Smooth muscle cell (in vitro differentiated cells): ENCODE measurements at regions not wholly inside any gene's neighbourhood (a gene's known extent, or its start where the extent isn't known, plus 50 kb on each side); places are given as distances from the start of the nearest gene placed in this dataset.

ENCODE experiments used
- DNase-seq: peaks from one replicate; lab custom pipeline; 2025; ENCODE audit not compliant: unreplicated experiment; lab: John Stamatoyannopoulos, UW
- H2AFZ ChIP-seq: fragments of 200-600 bp; sonication (generic); 2 replicates; pipeline ENCODE4 v1.6.0; 2016; ENCODE audit warnings: antibody characterized with exemption, low read depth, mild to moderate bottlenecking
- H3F3A ChIP-seq: fragments of 200-600 bp; sonication (generic); 2 replicates; pipeline ENCODE4 v1.6.0; 2017; ENCODE audit warnings: antibody characterized with exemption, low read depth
- H3K27ac ChIP-seq: fragments of 200-600 bp; sonication (generic); 2 replicates; pipeline ENCODE4 v1.5.1; 2016; ENCODE audit warnings: low read depth, mild to moderate bottlenecking
- H3K27me3 ChIP-seq: fragments of 200-600 bp; sonication (generic); 2 replicates; pipeline ENCODE4 v1.6.1; 2016; ENCODE audit warnings: low read depth, mild to moderate bottlenecking
- H3K36me3 ChIP-seq: fragments of 200-600 bp; sonication (generic); 2 replicates; pipeline ENCODE4 v1.5.1; 2016; ENCODE audit warnings: low read depth
- H3K4me1 ChIP-seq: fragments of 200-600 bp; sonication (generic); 2 replicates; pipeline ENCODE4 v1.5.1; 2016; ENCODE audit warnings: low read depth
- H3K4me2 ChIP-seq: fragments of 200-600 bp; sonication (generic); 2 replicates; pipeline ENCODE4 v1.6.0; 2016; ENCODE audit warnings: mild to moderate bottlenecking
- H3K4me3 ChIP-seq: fragments of 200-600 bp; sonication (generic); 2 replicates; pipeline ENCODE4 v1.5.1; 2016; ENCODE audit warnings: mild to moderate bottlenecking
- H3K79me2 ChIP-seq: fragments of 200-600 bp; sonication (generic); 2 replicates; pipeline ENCODE4 v1.6.0; 2016; ENCODE audit warnings: low read depth, mild to moderate bottlenecking
- H3K9ac ChIP-seq: fragments of 200-600 bp; sonication (generic); 2 replicates; pipeline ENCODE4 v1.6.0; 2016; ENCODE audit warnings: low read depth
- H3K9me3 ChIP-seq: fragments of 200-600 bp; sonication (generic); replicated peaks from 2 replicates; pipeline ENCODE4 v1.5.1; 2016; ENCODE audit warnings: low read depth
- H4K20me1 ChIP-seq: fragments of 200-600 bp; sonication (generic); 2 replicates; pipeline ENCODE4 v1.6.0; 2016; ENCODE audit warnings: low read depth
- WGBS: methylation state at CpG from one replicate; pipeline ENCODE4 v1.1.7; 2016; ENCODE audit warnings: low lambda C conversion rate; 5-methylcytosine and 5-hydroxymethylcytosine counted together
- TF ChIP-seq, protein P1 (sequence below): fragments of 200-600 bp; sonication (generic); IDR thresholded peaks from 2 replicates; pipeline ENCODE4 v1.5.1; 2017; ENCODE audit warnings: borderline replicate concordance, mild to moderate bottlenecking, antibody characterized with exemption; ENCODE audit not compliant: insufficient read depth, poor library complexity, severe bottlenecking

DNA sequence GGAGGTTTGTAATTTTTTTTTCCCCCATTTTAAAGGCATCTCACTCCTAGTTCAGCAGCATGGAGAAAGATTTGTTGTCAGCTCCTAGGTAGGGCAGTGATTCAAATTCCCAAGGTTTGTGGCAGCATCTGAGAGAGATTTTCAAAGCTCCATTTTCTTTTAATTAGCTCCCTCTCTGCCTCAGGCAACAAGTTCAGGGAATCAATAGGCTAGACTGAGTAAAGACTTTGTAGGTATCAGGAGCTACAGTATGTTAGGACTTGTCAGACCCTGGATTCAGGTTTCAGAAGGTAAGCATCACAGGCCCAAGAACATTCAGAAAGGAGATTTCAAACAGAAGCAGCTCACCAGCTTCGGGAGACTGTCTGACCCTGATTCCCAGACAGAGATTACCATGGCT lies 273.3 kb upstream of the ERBB4 start:
- no peaks in the 10 kb centered on the region for H3K27me3 ChIP-seq
- H3K36me3 ChIP-seq: no peaks in the 10 kb centered on the region
- no peak overlapping the region for H3K4me3 ChIP-seq
- H3K4me1 ChIP-seq: no peaks in the 10 kb centered on the region
- no peaks in the 10 kb centered on the region for H4K20me1 ChIP-seq
- H3K27ac ChIP-seq: peak overlapping the region; percentile 37
- no peaks in the 10 kb centered on the region for H3K9me3 ChIP-seq
- no peak overlapping the region for H3K4me2 ChIP-seq
- 40% methylated on average over 1 of the region's 1 CpG for WGBS
- TF ChIP-seq, protein P1, sequence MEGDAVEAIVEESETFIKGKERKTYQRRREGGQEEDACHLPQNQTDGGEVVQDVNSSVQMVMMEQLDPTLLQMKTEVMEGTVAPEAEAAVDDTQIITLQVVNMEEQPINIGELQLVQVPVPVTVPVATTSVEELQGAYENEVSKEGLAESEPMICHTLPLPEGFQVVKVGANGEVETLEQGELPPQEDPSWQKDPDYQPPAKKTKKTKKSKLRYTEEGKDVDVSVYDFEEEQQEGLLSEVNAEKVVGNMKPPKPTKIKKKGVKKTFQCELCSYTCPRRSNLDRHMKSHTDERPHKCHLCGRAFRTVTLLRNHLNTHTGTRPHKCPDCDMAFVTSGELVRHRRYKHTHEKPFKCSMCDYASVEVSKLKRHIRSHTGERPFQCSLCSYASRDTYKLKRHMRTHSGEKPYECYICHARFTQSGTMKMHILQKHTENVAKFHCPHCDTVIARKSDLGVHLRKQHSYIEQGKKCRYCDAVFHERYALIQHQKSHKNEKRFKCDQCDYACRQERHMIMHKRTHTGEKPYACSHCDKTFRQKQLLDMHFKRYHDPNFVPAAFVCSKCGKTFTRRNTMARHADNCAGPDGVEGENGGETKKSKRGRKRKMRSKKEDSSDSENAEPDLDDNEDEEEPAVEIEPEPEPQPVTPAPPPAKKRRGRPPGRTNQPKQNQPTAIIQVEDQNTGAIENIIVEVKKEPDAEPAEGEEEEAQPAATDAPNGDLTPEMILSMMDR: no peak
- H3F3A ChIP-seq: no peaks in the 10 kb centered on the region
- no peaks in the 10 kb centered on the region for H3K79me2 ChIP-seq
- no peak overlapping the region for H2AFZ ChIP-seq
- no peak overlapping the region for H3K9ac ChIP-seq
- no peak for DNase-seq

DNA sequence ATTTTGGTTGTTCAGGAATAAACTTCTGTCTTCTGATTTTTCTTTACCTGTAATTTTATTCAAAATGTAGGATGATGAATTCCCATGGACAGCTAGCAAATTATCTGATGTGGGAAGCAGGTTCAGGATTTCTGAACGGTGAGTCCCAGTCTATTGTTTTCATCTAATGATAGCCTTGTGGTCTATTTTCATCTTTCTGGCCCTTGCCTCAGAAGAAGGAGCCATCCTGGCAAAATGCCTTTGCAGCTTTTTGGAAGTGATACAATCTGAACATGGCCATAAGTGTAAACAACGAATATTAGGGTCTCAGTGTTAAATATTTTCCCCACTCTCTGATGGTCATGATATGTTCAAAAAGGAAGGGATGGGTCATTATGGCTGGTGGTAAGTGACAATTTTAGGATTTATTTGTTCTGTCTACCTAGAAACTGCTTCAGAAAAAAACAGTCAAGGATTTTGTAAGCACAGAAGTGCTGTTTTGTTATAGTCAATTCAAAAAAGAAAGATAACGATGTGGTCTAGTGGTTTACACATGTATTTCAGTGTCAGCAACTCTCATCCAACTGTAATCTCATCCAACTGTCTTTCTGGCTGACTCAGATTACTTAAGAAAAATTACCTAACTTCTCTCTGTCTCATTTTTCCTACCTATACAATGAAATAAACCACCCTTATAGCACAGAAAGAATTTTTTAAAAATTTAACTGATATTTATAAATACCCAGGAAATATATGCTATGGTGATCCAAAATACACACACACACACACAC lies 272.6 kb upstream of the ERBB4 start:
- Histone ChIP-seq H4K20me1 (no peaks in the 10 kb centered on the region), H3K27me3 (no peaks in the 10 kb centered on the region), H3K4me2 (no peak overlapping the region), H3K79me2 (no peaks in the 10 kb centered on the region), H3K4me3 (no peak overlapping the region), H3K27ac (peak overlapping the region; percentile 37), H3K9ac (no peak overlapping the region), H3K4me1 (no peaks in the 10 kb centered on the region), H2AFZ (no peak overlapping the region), H3K9me3 (no peaks in the 10 kb centered on the region), H3F3A (no peaks in the 10 kb centered on the region), H3K36me3 (no peaks in the 10 kb centered on the region)
- 71% methylated on average over 3 of the region's 3 CpGs for WGBS
- TF ChIP-seq, protein P1: no peak
- DNase-seq: no peak

DNA sequence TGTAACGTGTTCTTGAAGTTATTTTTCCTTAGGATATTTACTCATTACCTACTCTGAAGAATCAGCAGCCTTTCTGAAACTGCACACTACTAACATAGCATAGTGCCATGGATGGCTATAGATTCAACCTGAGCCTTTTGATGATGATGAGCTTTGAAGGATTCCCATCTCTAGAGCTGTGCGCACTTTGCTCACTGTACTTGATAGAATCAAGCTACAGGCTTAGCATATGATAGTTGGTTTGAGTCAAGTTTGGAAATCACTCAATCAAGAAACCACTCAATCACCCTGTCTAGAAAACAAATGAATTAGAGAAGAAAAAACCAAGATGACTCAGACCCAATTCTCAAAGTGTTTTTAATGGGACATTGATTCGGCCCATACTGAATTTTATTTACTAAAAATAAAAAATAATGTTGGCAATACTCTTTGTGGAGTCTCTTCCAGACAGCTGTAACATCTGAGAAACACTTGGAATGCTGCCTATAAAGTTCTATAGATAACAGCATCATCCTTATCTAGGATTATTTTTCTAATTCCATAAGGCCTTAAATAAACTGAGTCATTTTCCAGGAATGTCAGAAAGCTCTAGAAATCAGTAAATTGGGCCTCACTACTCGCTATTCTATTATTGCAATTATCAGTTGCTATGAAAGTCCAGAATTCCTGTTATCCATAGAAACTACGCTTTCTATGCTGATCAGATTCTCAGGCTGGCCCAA lies 259.0 kb upstream of the ERBB4 start:
- Histone ChIP-seq H3K27me3 (no peaks in the 10 kb centered on the region), H3K9me3 (no peaks in the 10 kb centered on the region), H3K4me1 (no peaks in the 10 kb centered on the region), H2AFZ (no peak overlapping the region), H3K36me3 (no peaks in the 10 kb centered on the region), H3F3A (no peaks in the 10 kb centered on the region), H3K79me2 (no peaks in the 10 kb centered on the region), H4K20me1 (no peaks in the 10 kb centered on the region), H3K27ac (no peak overlapping the region), H3K4me3 (no peak overlapping the region), H3K9ac (no peak overlapping the region), H3K4me2 (peak overlapping the region; percentile 79)
- WGBS: 61% methylated on average over 5 of the region's 5 CpGs
- DNase-seq: no peak
- TF ChIP-seq, protein P1: no peak
